ENCODE measurements at regions not wholly inside any gene's neighbourhood (a gene's known extent, or its start where the extent isn't known, plus 50 kb on each side); places are given as distances from the start of the nearest gene placed in this dataset.

- no peak for TF ChIP-seq JUND (IDR thresholded peaks at IDR 0.05; ENCODE audit: low read depth)
- in situ Hi-C loops (cut with HindIII; ENCODE audit: low pct_unique_long_range_greater_than_20kb, low sequenced_read_pairs): no loop called here
- no peak for DNase-seq (ENCODE audit: low read depth in 1 of 2, low spot score in 1 of 2)
Observed at GRCh38 chr16:59432276-59432675, 698.2 kb upstream of the GOT2 start.

- TF ChIP-seq JUND (IDR thresholded peaks at IDR 0.05; ENCODE audit: low read depth): no peak
- in situ Hi-C loops (cut with HindIII; ENCODE audit: low pct_unique_long_range_greater_than_20kb, low sequenced_read_pairs): no loop called here
- DNase-seq (ENCODE audit: low read depth in 1 of 2, low spot score in 1 of 2): no peak
Observed at GRCh38 chr16:59424714-59425273, 690.7 kb upstream of the GOT2 start.

DNA sequence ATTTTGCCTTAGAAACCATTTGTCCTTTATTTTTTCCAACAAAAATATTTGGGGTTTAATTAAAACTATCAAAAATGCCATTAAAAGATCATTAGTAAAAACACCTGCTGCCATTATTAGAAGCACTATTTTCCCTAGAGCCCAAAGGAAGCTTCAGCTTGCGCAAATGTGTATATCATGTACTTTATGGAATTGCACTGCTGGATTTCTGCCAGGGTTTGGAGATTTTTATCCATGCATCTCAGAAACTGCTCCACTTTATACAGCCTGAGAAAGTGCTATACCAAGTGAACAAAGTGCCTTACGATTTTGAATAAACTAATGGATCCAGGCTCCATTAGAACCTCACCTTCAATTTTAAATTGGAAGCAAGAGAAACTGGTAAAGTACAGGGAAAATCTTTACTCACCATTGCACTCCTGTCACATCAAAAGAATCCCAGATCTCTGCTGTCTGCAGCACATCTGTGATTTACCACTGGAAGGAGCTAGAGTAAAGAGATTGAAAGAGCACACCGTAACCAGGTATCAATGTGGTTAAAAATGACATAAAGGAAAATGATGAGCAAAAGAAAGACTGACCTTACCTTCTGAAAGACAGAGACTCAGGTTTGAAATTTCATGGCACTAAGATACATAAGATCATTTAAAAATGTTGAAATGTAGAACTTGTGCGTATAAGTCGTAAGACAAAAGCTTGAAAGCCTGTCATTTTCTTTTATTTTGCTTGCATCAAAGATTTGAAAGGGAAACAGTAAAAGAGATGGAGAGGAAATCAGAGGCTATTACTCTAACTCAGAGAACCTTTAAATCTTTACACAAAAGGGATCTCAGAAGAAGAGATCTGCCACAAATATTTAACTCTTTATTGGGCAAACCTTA is 678.1 kb upstream of the GOT2 start:
- no peak for TF ChIP-seq JUND (IDR thresholded peaks at IDR 0.05; ENCODE audit: low read depth)
- in situ Hi-C loops (cut with HindIII; ENCODE audit: low pct_unique_long_range_greater_than_20kb, low sequenced_read_pairs): no loop called here
- peak; percentile 6 to 52 for DNase-seq (ENCODE audit: low read depth in 1 of 2, low spot score in 1 of 2)

- no peak for TF ChIP-seq JUND (IDR thresholded peaks at IDR 0.05; ENCODE audit: low read depth)
- in situ Hi-C loops (cut with HindIII; ENCODE audit: low pct_unique_long_range_greater_than_20kb, low sequenced_read_pairs): no loop called here
- no peak for DNase-seq (ENCODE audit: low read depth in 1 of 2, low spot score in 1 of 2)
Observed at GRCh38 chr16:59410451-59410850, 676.3 kb upstream of the GOT2 start.

- TF ChIP-seq JUND (IDR thresholded peaks at IDR 0.05; ENCODE audit: low read depth): no peak
- in situ Hi-C loops (cut with HindIII; ENCODE audit: low pct_unique_long_range_greater_than_20kb, low sequenced_read_pairs): no loop called here
- no peak for DNase-seq (ENCODE audit: low read depth in 1 of 2, low spot score in 1 of 2)
Observed at GRCh38 chr16:59405802-59406201, 671.7 kb upstream of the GOT2 start.

DNA sequence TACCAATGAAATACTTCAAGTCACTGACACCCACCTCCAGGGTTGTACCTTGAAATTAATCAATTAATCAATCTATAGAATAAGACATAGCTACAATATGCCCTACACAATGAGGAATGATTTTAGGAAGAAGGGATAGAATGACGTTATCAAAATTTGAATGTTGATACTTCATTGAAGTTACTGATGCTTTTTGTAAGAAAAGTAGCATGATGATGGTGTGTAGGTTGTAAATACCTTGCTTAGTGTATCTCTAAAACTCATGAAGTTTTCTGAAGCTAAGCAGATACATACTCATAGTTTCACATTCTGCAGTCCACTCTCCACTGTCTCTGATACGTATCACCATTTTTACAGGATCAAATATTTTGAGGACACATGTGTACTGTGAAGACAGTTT is 670.4 kb upstream of the GOT2 start:
- in situ Hi-C loops (cut with HindIII; ENCODE audit: low pct_unique_long_range_greater_than_20kb, low sequenced_read_pairs): no loop called here
- no peak for TF ChIP-seq JUND (IDR thresholded peaks at IDR 0.05; ENCODE audit: low read depth)
- no peak for DNase-seq (ENCODE audit: low read depth in 1 of 2, low spot score in 1 of 2)

- in situ Hi-C loops (cut with HindIII; ENCODE audit: low pct_unique_long_range_greater_than_20kb, low sequenced_read_pairs): no loop called here
- no peak for TF ChIP-seq JUND (IDR thresholded peaks at IDR 0.05; ENCODE audit: low read depth)
- no peak for DNase-seq (ENCODE audit: low read depth in 1 of 2, low spot score in 1 of 2)
Observed at GRCh38 chr16:59400830-59401229, 666.7 kb upstream of the GOT2 start.

GRCh38 chr16:59397638-59398037 is 663.5 kb upstream of the GOT2 start:
- no peak for TF ChIP-seq JUND (IDR thresholded peaks at IDR 0.05; ENCODE audit: low read depth)
- in situ Hi-C loops (cut with HindIII; ENCODE audit: low pct_unique_long_range_greater_than_20kb, low sequenced_read_pairs): no loop called here
- DNase-seq (ENCODE audit: low read depth in 1 of 2, low spot score in 1 of 2): no peak

GRCh38 chr16:59394526-59394925 is 660.4 kb upstream of the GOT2 start:
- DNase-seq (ENCODE audit: low read depth in 1 of 2, low spot score in 1 of 2): no peak
- no peak for TF ChIP-seq JUND (IDR thresholded peaks at IDR 0.05; ENCODE audit: low read depth)
- in situ Hi-C loops (cut with HindIII; ENCODE audit: low pct_unique_long_range_greater_than_20kb, low sequenced_read_pairs): no loop called here

- DNase-seq (ENCODE audit: low read depth in 1 of 2, low spot score in 1 of 2): no peak
- in situ Hi-C loops (cut with HindIII; ENCODE audit: low pct_unique_long_range_greater_than_20kb, low sequenced_read_pairs): no loop called here
- no peak for TF ChIP-seq JUND (IDR thresholded peaks at IDR 0.05; ENCODE audit: low read depth)
Observed at GRCh38 chr16:59392911-59393310, 658.8 kb upstream of the GOT2 start.

- TF ChIP-seq JUND (IDR thresholded peaks at IDR 0.05; ENCODE audit: low read depth): no peak
- no peak for DNase-seq (ENCODE audit: low read depth in 1 of 2, low spot score in 1 of 2)
- in situ Hi-C loops (cut with HindIII; ENCODE audit: low pct_unique_long_range_greater_than_20kb, low sequenced_read_pairs): no loop called here
Observed at GRCh38 chr16:59391617-59392364, 657.7 kb upstream of the GOT2 start.

GRCh38 chr16:59385959-59386358 is 651.8 kb upstream of the GOT2 start:
- TF ChIP-seq JUND (IDR thresholded peaks at IDR 0.05; ENCODE audit: low read depth): no peak
- in situ Hi-C loops (cut with HindIII; ENCODE audit: low pct_unique_long_range_greater_than_20kb, low sequenced_read_pairs): no loop called here
- no peak for DNase-seq (ENCODE audit: low read depth in 1 of 2, low spot score in 1 of 2)

DNA sequence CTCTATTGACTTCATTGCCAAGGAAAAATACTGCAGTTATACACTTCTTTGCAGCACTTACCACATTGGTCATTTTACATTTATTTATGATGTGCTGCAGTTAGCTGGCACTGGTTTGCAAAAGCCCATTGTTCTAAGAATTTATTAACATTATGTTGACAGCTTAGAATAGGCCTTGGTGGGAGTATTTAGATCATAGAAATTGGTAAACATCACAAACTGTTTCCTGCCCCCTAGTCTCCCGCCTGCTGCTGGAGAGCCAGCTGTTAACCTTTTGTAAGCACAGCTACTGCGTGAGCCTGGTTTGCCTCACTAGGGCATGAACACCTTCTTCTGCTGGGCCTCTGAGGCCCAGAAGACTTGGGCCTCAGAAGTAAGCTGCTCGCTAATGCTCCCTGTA is 651.4 kb upstream of the GOT2 start:
- DNase-seq (ENCODE audit: low read depth in 1 of 2, low spot score in 1 of 2): no peak
- no peak for TF ChIP-seq JUND (IDR thresholded peaks at IDR 0.05; ENCODE audit: low read depth)
- in situ Hi-C loops (cut with HindIII; ENCODE audit: low pct_unique_long_range_greater_than_20kb, low sequenced_read_pairs): no loop called here
